Suprapubic skin (tissue), 4 donors: ENCODE measurements at regions not wholly inside any gene's neighbourhood (a gene's known extent, or its start where the extent isn't known, plus 50 kb on each side); places are given as distances from the start of the nearest gene placed in this dataset.

Experiments
- DNase-seq, 2 donors: peaks; one replicate each; pipeline ENCODE4 v3.0.0-alpha.2; 2019; ENCODE audit warnings: low spot score in 2 of 2
- H3K27ac ChIP-seq: fragments of 200-600 bp; sonication (generic); one replicate; pipeline ENCODE4 v1.5.1; 2019
- H3K27me3 ChIP-seq: fragments of 200-600 bp; sonication (generic); one replicate; pipeline ENCODE4 v1.5.1; 2019
- H3K36me3 ChIP-seq: fragments of 200-600 bp; sonication (generic); one replicate; pipeline ENCODE4 v1.5.1; 2019
- H3K4me1 ChIP-seq: fragments of 200-600 bp; sonication (generic); one replicate; pipeline ENCODE4 v1.5.1; 2019
- H3K4me3 ChIP-seq: fragments of 200-600 bp; sonication (generic); one replicate; pipeline ENCODE4 v1.5.1; 2019; ENCODE audit warnings: mild to moderate bottlenecking
- H3K9me3 ChIP-seq: fragments of 200-600 bp; sonication (generic); one replicate; pipeline ENCODE4 v1.5.1; 2019
- EP300 ChIP-seq: sonication (generic); formaldehyde crosslinking; IDR thresholded peaks from one replicate; pipeline ENCODE4 v1.6.1; 2017; ENCODE audit warnings: antibody characterized with exemption
- POLR2A ChIP-seq, 2 donors: fragments of 450-650 bp; IDR thresholded peaks; one replicate each; pipeline ENCODE4 v1.6.1; 2017; ENCODE audit warnings: antibody characterized with exemption in 2 of 2, mild to moderate bottlenecking in 2 of 2, moderate library complexity in 2 of 2
- POLR2AphosphoS5 ChIP-seq, 3 donors: sonication (generic); formaldehyde crosslinking; IDR thresholded peaks; one replicate each; pipeline ENCODE4 v1.6.1; 2017; ENCODE audit warnings: antibody characterized with exemption in 3 of 3
- WGBS: methylation state at CpG from one replicate; pipeline ENCODE4 v1.1.5; 2018; 5-methylcytosine and 5-hydroxymethylcytosine counted together
- TF ChIP-seq, protein P1 (sequence below), 2 donors: fragments of 200-600 bp in 1 of 2; fragments of 450-650 bp in 1 of 2; sonication (generic) in 1 of 2; IDR thresholded peaks; one replicate each; pipeline ENCODE4 v1.5.1; 2016 to 2019; ENCODE audit warnings: antibody characterized with exemption in 2 of 2, mild to moderate bottlenecking in 1 of 2, moderate library complexity in 1 of 2

DNA sequence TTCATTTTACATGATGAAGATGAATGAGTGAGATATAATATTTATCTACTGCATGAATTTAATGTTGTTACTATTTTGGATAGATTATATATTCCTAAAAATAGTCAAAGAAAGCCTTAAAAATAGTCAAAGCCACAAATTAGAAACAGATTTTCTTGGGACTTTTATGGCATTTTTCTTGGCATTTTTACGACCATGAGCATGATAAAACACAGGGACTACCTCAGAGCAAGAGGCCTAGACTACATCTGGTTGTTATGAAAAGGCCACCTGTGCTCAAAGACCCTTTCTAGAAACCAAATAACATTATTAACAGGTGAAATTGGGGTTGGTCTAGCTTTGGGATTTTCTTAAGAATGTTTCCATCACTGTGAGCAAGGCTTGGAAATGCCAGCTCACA is 281.0 kb downstream of the OXSM start:
- 69% methylated on average over 1 of the region's 1 CpG for WGBS
- no peak for TF ChIP-seq POLR2A (IDR thresholded peaks at IDR 0.05)
- no peak for TF ChIP-seq EP300
- TF ChIP-seq, protein P1, sequence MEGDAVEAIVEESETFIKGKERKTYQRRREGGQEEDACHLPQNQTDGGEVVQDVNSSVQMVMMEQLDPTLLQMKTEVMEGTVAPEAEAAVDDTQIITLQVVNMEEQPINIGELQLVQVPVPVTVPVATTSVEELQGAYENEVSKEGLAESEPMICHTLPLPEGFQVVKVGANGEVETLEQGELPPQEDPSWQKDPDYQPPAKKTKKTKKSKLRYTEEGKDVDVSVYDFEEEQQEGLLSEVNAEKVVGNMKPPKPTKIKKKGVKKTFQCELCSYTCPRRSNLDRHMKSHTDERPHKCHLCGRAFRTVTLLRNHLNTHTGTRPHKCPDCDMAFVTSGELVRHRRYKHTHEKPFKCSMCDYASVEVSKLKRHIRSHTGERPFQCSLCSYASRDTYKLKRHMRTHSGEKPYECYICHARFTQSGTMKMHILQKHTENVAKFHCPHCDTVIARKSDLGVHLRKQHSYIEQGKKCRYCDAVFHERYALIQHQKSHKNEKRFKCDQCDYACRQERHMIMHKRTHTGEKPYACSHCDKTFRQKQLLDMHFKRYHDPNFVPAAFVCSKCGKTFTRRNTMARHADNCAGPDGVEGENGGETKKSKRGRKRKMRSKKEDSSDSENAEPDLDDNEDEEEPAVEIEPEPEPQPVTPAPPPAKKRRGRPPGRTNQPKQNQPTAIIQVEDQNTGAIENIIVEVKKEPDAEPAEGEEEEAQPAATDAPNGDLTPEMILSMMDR (IDR thresholded peaks at IDR 0.05), result no peak
- TF ChIP-seq POLR2AphosphoS5 (IDR thresholded peaks at IDR 0.05), result no peak
- no peak for DNase-seq

GRCh38 chr3:26074080-26074479 is 284.2 kb downstream of the OXSM start:
- Histone ChIP-seq H3K27me3 (no peaks in the 10 kb centered on the region), H3K9me3 (no peaks in the 10 kb centered on the region), H3K4me1 (no peaks in the 10 kb centered on the region), H3K36me3 (no peaks in the 10 kb centered on the region), H3K4me3 (no peak overlapping the region), H3K27ac (no peak overlapping the region)
- 65% methylated on average over 1 of the region's 1 CpG for WGBS
- DNase-seq, result no peak
- TF ChIP-seq POLR2AphosphoS5 (IDR thresholded peaks at IDR 0.05) (no peak), POLR2A (IDR thresholded peaks at IDR 0.05) (no peak), EP300 (no peak)
- TF ChIP-seq, protein P1 (IDR thresholded peaks at IDR 0.05), result no peak

More for the DNA sequence above, 281.0 kb downstream of the OXSM start:
- H3K27me3 ChIP-seq, result no peaks in the 10 kb centered on the region
- H3K27ac ChIP-seq, result no peak overlapping the region
- no peaks in the 10 kb centered on the region for H3K36me3 ChIP-seq
- no peaks in the 10 kb centered on the region for H3K9me3 ChIP-seq
- no peaks in the 10 kb centered on the region for H3K4me1 ChIP-seq
- H3K4me3 ChIP-seq, result no peak overlapping the region

- WGBS, result 90% methylated on average over 1 of the region's 1 CpG
- Histone ChIP-seq H3K27me3 (no peaks in the 10 kb centered on the region), H3K4me3 (no peak overlapping the region), H3K9me3 (no peaks in the 10 kb centered on the region), H3K36me3 (no peaks in the 10 kb centered on the region), H3K4me1 (no peaks in the 10 kb centered on the region), H3K27ac (no peak overlapping the region)
- TF ChIP-seq, protein P1 (IDR thresholded peaks at IDR 0.05), result no peak
- TF ChIP-seq EP300 (no peak), POLR2A (IDR thresholded peaks at IDR 0.05) (no peak)
- no peak for DNase-seq
These were observed 288.6 kb downstream of the OXSM start for GRCh38 chr3:26078539-26078938.

- DNase-seq, result no peak
- Histone ChIP-seq H3K36me3 (no peaks in the 10 kb centered on the region), H3K27ac (no peak overlapping the region), H3K27me3 (no peaks in the 10 kb centered on the region), H3K4me1 (no peaks in the 10 kb centered on the region), H3K9me3 (no peaks in the 10 kb centered on the region), H3K4me3 (no peak overlapping the region)
- TF ChIP-seq POLR2A (IDR thresholded peaks at IDR 0.05) (no peak), POLR2AphosphoS5 (IDR thresholded peaks at IDR 0.05) (no peak), EP300 (no peak)
- TF ChIP-seq, protein P1 (IDR thresholded peaks at IDR 0.05), result no peak
- WGBS, result 91% methylated on average over 1 of the region's 1 CpG
These were observed 291.3 kb downstream of the OXSM start for GRCh38 chr3:26081166-26081565.

- H3K9me3 ChIP-seq, result no peaks in the 10 kb centered on the region
- 41% methylated on average over 1 of the region's 1 CpG for WGBS
- no peaks in the 10 kb centered on the region for H3K4me1 ChIP-seq
These were observed 291.9 kb downstream of the OXSM start for GRCh38 chr3:26081806-26082205.

More at GRCh38 chr3:26081806-26082205, 291.9 kb downstream of the OXSM start:
- DNase-seq, result no peak
- Histone ChIP-seq H3K4me3 (no peak overlapping the region), H3K36me3 (no peaks in the 10 kb centered on the region), H3K27ac (no peak overlapping the region), H3K27me3 (no peaks in the 10 kb centered on the region)
- TF ChIP-seq EP300 (no peak), POLR2AphosphoS5 (IDR thresholded peaks at IDR 0.05) (no peak), POLR2A (IDR thresholded peaks at IDR 0.05) (no peak)
- TF ChIP-seq, protein P1 (IDR thresholded peaks at IDR 0.05), result no peak
